ENCODE measurements at regions not wholly inside any gene's neighbourhood (a gene's known extent, or its start where the extent isn't known, plus 50 kb on each side); places are given as distances from the start of the nearest gene placed in this dataset.

DNA sequence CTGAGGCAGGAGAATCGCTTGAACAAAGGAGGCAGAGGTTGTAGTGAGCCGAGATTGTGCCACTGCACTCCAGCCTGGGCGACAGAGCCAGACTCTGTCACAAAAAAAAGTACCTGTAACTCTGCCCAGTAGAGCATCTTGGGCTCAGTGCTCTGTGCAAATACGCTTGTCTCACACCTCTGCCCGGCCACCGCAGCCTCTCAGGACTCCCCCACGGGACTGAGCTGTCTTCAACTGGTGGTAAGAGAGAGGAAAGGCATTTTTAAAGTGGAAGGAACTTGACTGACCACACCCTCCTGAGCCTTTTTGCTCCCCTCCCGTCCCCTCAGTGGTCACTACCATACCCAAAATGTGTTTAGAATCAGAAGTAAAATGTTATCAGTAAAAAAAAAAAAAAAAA is 174.3 kb upstream of the PIK3R1 start:
- CTCF ChIA-PET = interaction anchor here (0.7 kb wide), 1 partner anchor 731 kb away, joined by 4 read pairs; no protein-coding TSS in a partner anchor
- TF ChIP-seq, protein P1, sequence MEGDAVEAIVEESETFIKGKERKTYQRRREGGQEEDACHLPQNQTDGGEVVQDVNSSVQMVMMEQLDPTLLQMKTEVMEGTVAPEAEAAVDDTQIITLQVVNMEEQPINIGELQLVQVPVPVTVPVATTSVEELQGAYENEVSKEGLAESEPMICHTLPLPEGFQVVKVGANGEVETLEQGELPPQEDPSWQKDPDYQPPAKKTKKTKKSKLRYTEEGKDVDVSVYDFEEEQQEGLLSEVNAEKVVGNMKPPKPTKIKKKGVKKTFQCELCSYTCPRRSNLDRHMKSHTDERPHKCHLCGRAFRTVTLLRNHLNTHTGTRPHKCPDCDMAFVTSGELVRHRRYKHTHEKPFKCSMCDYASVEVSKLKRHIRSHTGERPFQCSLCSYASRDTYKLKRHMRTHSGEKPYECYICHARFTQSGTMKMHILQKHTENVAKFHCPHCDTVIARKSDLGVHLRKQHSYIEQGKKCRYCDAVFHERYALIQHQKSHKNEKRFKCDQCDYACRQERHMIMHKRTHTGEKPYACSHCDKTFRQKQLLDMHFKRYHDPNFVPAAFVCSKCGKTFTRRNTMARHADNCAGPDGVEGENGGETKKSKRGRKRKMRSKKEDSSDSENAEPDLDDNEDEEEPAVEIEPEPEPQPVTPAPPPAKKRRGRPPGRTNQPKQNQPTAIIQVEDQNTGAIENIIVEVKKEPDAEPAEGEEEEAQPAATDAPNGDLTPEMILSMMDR (IDR thresholded peaks at IDR 0.05; ENCODE audit: unreplicated experiment) = no peak
- Mint-ChIP-seq H3K9me3 (ENCODE audit: low read depth, unreplicated experiment) (no peaks in the 10 kb centered on the region), H3K4me1 (ENCODE audit: low read depth, unreplicated experiment) (peaks cover 4% of the 10 kb centered on the region), H3K4me3 (ENCODE audit: low read depth, unreplicated experiment) (no peak overlapping the region), H3K27me3 (ENCODE audit: unreplicated experiment) (no peaks in the 10 kb centered on the region), H3K27ac (ENCODE audit: unreplicated experiment) (no peak overlapping the region), H3K36me3 (ENCODE audit: insufficient read depth, unreplicated experiment) (peaks cover 2% of the 10 kb centered on the region)
- BruUV-seq (replicated peaks) = no TSS peak
- DNase-seq = no peak
- intact Hi-C loops (cut with micrococcal nuclease; ENCODE audit: unreplicated experiment) = no loop called here

DNA sequence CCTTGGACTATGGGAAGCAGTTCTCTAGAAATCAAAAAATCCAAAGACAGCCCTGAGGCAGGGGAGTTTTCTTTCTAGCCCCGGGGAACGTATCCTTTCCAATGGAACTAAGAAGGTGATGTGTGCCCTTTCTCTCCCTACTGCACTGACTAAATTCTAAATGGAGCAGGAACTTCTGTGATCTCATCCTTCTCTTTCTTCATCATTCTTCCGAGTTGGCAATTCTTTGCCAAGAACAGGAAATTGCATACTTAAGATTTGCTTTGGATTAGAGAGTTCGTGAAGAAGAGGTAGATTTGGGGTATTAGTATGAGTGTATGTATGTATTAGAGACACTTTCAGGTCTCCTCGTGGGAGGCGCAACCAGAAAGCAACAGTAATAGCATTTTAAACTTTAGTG is 178.0 kb upstream of the PIK3R1 start:
- peaks cover 33% of the 10 kb centered on the region for H3K4me1 Mint-ChIP-seq (ENCODE audit: low read depth, unreplicated experiment)
- intact Hi-C loops (cut with micrococcal nuclease; ENCODE audit: unreplicated experiment) = no loop called here
- no peak overlapping the region for H3K4me3 Mint-ChIP-seq (ENCODE audit: low read depth, unreplicated experiment)
- no peaks in the 10 kb centered on the region for H3K27me3 Mint-ChIP-seq (ENCODE audit: unreplicated experiment)
- no peaks in the 10 kb centered on the region for H3K9me3 Mint-ChIP-seq (ENCODE audit: low read depth, unreplicated experiment)
- CTCF ChIA-PET = no interaction called here
- TF ChIP-seq, protein P1 (IDR thresholded peaks at IDR 0.05; ENCODE audit: unreplicated experiment) = no peak
- BruUV-seq (replicated peaks) = no TSS peak
- no peak for DNase-seq
- no peak overlapping the region for H3K27ac Mint-ChIP-seq (ENCODE audit: unreplicated experiment)
- no peaks in the 10 kb centered on the region for H3K36me3 Mint-ChIP-seq (ENCODE audit: insufficient read depth, unreplicated experiment)

DNA sequence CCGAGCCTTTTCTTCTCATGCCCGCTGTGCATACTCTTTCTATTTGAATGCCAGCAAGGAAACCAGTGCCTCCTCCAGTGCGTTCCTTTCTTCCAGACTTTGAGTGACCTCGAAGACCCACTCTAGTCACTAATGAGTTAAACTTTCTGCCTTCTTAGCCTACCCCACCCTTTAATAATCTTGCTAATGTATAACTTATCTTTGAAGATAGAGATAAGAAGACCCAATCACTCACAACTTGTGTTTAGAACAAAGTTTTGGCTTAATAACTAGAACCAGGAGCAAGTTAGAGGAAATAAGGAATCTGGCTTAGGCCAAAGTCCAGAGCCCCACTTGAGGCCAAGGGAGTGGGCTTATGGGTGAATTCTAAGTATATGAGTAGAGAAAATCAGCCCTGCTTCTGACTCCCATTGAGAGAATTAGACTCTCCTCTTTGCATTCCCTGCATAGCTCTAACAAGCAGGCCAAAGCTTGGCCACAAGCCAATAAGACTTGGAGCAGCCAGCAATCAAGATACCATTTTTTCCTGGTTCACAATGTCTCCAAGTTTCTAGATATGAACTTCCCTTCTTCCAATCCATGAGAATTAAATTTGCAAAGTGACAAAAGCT is 181.5 kb upstream of the PIK3R1 start:
- Mint-ChIP-seq H3K4me1 (ENCODE audit: low read depth, unreplicated experiment) (peaks cover 38% of the 10 kb centered on the region), H3K9me3 (ENCODE audit: low read depth, unreplicated experiment) (no peaks in the 10 kb centered on the region), H3K27ac (ENCODE audit: unreplicated experiment) (no peak overlapping the region), H3K4me3 (ENCODE audit: low read depth, unreplicated experiment) (no peak overlapping the region), H3K36me3 (ENCODE audit: insufficient read depth, unreplicated experiment) (no peaks in the 10 kb centered on the region), H3K27me3 (ENCODE audit: unreplicated experiment) (no peaks in the 10 kb centered on the region)
- DNase-seq = peak; percentile 61
- intact Hi-C loops (cut with micrococcal nuclease; ENCODE audit: unreplicated experiment) = loop anchor here (5.0 kb wide), 1 partner anchor 183 kb away; the partner anchor contains the start of gene PIK3R1
- TF ChIP-seq, protein P1 (IDR thresholded peaks at IDR 0.05; ENCODE audit: unreplicated experiment) = no peak
- CTCF ChIA-PET = interaction anchor here (0.6 kb wide), 1 partner anchor 12 kb away, joined by 3 read pairs; no protein-coding TSS in a partner anchor
- no TSS peak for BruUV-seq (replicated peaks)

DNA sequence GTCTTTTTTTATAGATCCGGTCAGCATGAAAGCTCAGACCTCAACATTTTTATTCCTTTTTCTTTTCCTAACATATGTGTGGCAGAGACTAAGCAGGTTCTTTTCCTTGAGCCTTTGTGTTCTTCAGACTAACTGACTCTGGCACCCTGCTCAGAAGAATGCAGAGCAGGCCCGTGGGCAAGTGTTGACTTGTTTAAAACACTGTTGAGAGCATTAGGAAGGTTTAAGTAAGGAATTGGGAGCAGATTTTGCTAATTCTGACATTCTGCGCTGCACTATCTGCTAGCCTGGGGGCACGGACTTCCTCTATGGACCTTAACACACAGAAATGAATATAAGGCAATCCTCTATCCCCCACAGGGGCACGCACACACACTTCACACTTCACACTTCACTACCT is 182.5 kb upstream of the PIK3R1 start:
- intact Hi-C loops (cut with micrococcal nuclease; ENCODE audit: unreplicated experiment) = loop anchor here (5.0 kb wide), 1 partner anchor 184 kb away; the partner anchor contains the start of gene PIK3R1

More for the DNA sequence above, 182.5 kb upstream of the PIK3R1 start:
- Mint-ChIP-seq H3K27ac (ENCODE audit: unreplicated experiment) (no peak overlapping the region), H3K27me3 (ENCODE audit: unreplicated experiment) (no peaks in the 10 kb centered on the region), H3K4me1 (ENCODE audit: low read depth, unreplicated experiment) (peaks cover 46% of the 10 kb centered on the region), H3K9me3 (ENCODE audit: low read depth, unreplicated experiment) (no peaks in the 10 kb centered on the region), H3K4me3 (ENCODE audit: low read depth, unreplicated experiment) (no peak overlapping the region), H3K36me3 (ENCODE audit: insufficient read depth, unreplicated experiment) (no peaks in the 10 kb centered on the region)
- BruUV-seq (replicated peaks) = no TSS peak
- CTCF ChIA-PET = no interaction called here
- TF ChIP-seq, protein P1 (IDR thresholded peaks at IDR 0.05; ENCODE audit: unreplicated experiment) = no peak
- no peak for DNase-seq
